ENCODE measurements at regions not wholly inside any gene's neighbourhood (a gene's known extent, or its start where the extent isn't known, plus 50 kb on each side); places are given as distances from the start of the nearest gene placed in this dataset.

- DNase-seq (ENCODE audit: low spot score in 2 of 2): no peak
Measured at GRCh38 chr13:104008075-104008474, 941.9 kb upstream of the SLC10A2 start.

GRCh38 chr13:104006625-104007075 lies 940.4 kb upstream of the SLC10A2 start:
- no peak for DNase-seq (ENCODE audit: low spot score in 2 of 2)
- no peak for FAIRE-seq

More at GRCh38 chr13:104008075-104008474, 941.9 kb upstream of the SLC10A2 start:
- FAIRE-seq: no peak

GRCh38 chr13:104004572-104004971 lies 938.4 kb upstream of the SLC10A2 start:
- no peak for FAIRE-seq
- DNase-seq (ENCODE audit: low spot score in 2 of 2): no peak

- FAIRE-seq (no peak), DNase-seq (ENCODE audit: low spot score in 2 of 2) (no peak)
Measured at GRCh38 chr13:104002216-104002615, 936.0 kb upstream of the SLC10A2 start.

GRCh38 chr13:104001766-104002165 lies 935.5 kb upstream of the SLC10A2 start:
- FAIRE-seq: no peak
- DNase-seq (ENCODE audit: low spot score in 2 of 2): no peak

GRCh38 chr13:103996733-103997132 lies 930.5 kb upstream of the SLC10A2 start:
- no peak for DNase-seq (ENCODE audit: low spot score in 2 of 2)
- FAIRE-seq: no peak

- no peak for FAIRE-seq
- DNase-seq (ENCODE audit: low spot score in 2 of 2): no peak
Measured at GRCh38 chr13:103983948-103984347, 917.7 kb upstream of the SLC10A2 start.

GRCh38 chr13:103976371-103976770 lies 910.2 kb upstream of the SLC10A2 start:
- FAIRE-seq (no peak), DNase-seq (ENCODE audit: low spot score in 2 of 2) (no peak)

- DNase-seq (ENCODE audit: low spot score in 2 of 2): no peak
- FAIRE-seq: no peak
Measured at GRCh38 chr13:103973740-103974139, 907.5 kb upstream of the SLC10A2 start.

GRCh38 chr13:103969520-103970050 lies 903.4 kb upstream of the SLC10A2 start:
- no peak for DNase-seq (ENCODE audit: low spot score in 2 of 2)
- no peak for FAIRE-seq

GRCh38 chr13:103965506-103966243 lies 899.5 kb upstream of the SLC10A2 start:
- DNase-seq (ENCODE audit: low spot score in 2 of 2): no peak
- FAIRE-seq: no peak

- FAIRE-seq: no peak
- no peak for DNase-seq (ENCODE audit: low spot score in 2 of 2)
Measured at GRCh38 chr13:103961784-103962183, 895.6 kb upstream of the SLC10A2 start.

- no peak for FAIRE-seq
- DNase-seq (ENCODE audit: low spot score in 2 of 2): no peak
Measured at GRCh38 chr13:103961129-103961528, 894.9 kb upstream of the SLC10A2 start.

- DNase-seq (ENCODE audit: low spot score in 2 of 2): no peak
- no peak for FAIRE-seq
Measured at GRCh38 chr13:103960001-103960400, 893.8 kb upstream of the SLC10A2 start.

- FAIRE-seq (no peak), DNase-seq (ENCODE audit: low spot score in 2 of 2) (no peak)
Measured at GRCh38 chr13:103958691-103959090, 892.5 kb upstream of the SLC10A2 start.

GRCh38 chr13:103957939-103958338 lies 891.7 kb upstream of the SLC10A2 start:
- DNase-seq (ENCODE audit: low spot score in 2 of 2): no peak
- no peak for FAIRE-seq

GRCh38 chr13:103953859-103954258 lies 887.6 kb upstream of the SLC10A2 start:
- DNase-seq (ENCODE audit: low spot score in 2 of 2): no peak
- no peak for FAIRE-seq

GRCh38 chr13:103952183-103952582 lies 886.0 kb upstream of the SLC10A2 start:
- FAIRE-seq (no peak), DNase-seq (ENCODE audit: low spot score in 2 of 2) (no peak)

- FAIRE-seq (no peak), DNase-seq (ENCODE audit: low spot score in 2 of 2) (no peak)
Measured at GRCh38 chr13:103948426-103948825, 882.2 kb upstream of the SLC10A2 start.

GRCh38 chr13:103945836-103946235 lies 879.6 kb upstream of the SLC10A2 start:
- FAIRE-seq (peak; percentile 21), DNase-seq (ENCODE audit: low spot score in 2 of 2) (no peak)

- FAIRE-seq: no peak
Measured at GRCh38 chr13:103941506-103942140, 875.4 kb upstream of the SLC10A2 start.

GRCh38 chr13:103935117-103935516 lies 868.9 kb upstream of the SLC10A2 start:
- DNase-seq (ENCODE audit: low spot score in 2 of 2): no peak
- no peak for FAIRE-seq

More at GRCh38 chr13:103941506-103942140, 875.4 kb upstream of the SLC10A2 start:
- DNase-seq (ENCODE audit: low spot score in 2 of 2): no peak

Data from frontal cortex (tissue), 3 donors.